ENCODE measurements at regions not wholly inside any gene's neighbourhood (a gene's known extent, or its start where the extent isn't known, plus 50 kb on each side); places are given as distances from the start of the nearest gene placed in this dataset.

- TF ChIP-seq TAF1 (IDR thresholded peaks at IDR 0.05; ENCODE audit: borderline replicate concordance, insufficient read depth, low read length) (no peak), REST (IDR thresholded peaks at IDR 0.05; ENCODE audit: insufficient read depth in 1 of 2, low read depth in 2 of 2, low read length in 2 of 2) (no peak), SIN3A (IDR thresholded peaks at IDR 0.05; ENCODE audit: borderline replicate concordance, insufficient read depth, low read length) (no peak)
Observed at GRCh38 chr14:71539650-71540285, 392.5 kb upstream of the RGS6 start.
